WI38 (cell line): ENCODE measurements at regions not wholly inside any gene's neighbourhood (a gene's known extent, or its start where the extent isn't known, plus 50 kb on each side); places are given as distances from the start of the nearest gene placed in this dataset.
"Not testable (repeated sequence)": the region's sequence is repeated elsewhere in the genome, so short reads cannot be mapped to it uniquely, and the experiment has no call there.

ENCODE experiments used
- H3K4me3 ChIP-seq: 2 replicates; pipeline ENCODE4 v1.5.1; 2011; ENCODE audit warnings: low read depth, mild to moderate bottlenecking, control low read depth, low read length
- CTCF ChIP-seq: IDR thresholded peaks from 2 replicates; pipeline ENCODE4 v1.5.1; 2012; ENCODE audit warnings: low read depth, mild to moderate bottlenecking, control low read depth, low read length

DNA sequence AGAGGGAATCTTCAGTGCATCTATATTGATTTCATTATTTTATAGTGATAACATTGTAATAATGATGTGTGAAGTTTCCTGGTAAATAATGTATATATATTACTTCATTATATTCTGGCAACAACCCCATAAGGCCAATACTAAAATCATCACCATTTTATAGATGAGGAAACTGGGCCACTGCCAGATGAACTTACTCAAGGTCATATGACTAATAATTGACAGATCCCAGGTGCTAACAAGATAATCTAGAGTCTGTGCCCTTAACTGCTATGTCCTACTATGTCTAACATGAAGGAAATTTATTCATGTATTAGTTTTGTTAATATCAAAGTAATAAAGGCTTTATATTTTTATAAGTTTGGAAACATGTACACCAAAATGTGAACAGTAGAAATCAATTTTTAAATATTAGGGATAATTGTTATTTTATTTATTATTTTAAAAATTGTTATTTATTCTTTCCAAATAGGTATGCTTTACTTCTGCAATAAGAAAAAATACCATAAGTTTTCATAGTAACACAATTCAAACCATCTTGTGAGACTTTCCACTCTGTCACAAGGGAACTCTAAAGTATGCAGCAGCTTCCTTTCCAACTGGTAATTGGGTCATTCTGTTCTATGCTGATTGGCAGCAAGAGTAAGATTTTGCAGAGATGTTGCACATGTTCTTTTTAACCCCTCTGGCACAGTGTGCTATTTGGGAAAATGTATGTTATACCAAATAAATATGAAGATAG, 90.8 kb upstream of the CMC1 start:
- no peak for TF ChIP-seq CTCF
- no peak overlapping the region for H3K4me3 ChIP-seq

DNA sequence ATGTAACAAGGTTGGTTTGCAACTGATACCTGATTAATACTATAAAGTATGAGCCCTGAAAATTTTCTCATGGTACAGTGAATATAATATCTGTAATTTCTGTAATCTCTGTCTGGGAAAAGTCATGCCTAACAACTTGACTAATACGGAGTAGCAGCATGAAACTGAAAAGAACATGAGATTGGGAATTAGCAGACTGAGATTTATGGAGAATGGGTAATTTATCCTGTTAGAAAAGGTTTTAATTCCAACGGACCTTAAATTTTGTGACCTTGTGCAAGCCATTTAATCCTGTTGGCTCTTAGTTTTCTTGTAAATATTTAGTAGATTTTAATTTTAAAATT, 90.2 kb upstream of the CMC1 start:
- TF ChIP-seq CTCF, result no peak
- H3K4me3 ChIP-seq, result no peak overlapping the region

DNA sequence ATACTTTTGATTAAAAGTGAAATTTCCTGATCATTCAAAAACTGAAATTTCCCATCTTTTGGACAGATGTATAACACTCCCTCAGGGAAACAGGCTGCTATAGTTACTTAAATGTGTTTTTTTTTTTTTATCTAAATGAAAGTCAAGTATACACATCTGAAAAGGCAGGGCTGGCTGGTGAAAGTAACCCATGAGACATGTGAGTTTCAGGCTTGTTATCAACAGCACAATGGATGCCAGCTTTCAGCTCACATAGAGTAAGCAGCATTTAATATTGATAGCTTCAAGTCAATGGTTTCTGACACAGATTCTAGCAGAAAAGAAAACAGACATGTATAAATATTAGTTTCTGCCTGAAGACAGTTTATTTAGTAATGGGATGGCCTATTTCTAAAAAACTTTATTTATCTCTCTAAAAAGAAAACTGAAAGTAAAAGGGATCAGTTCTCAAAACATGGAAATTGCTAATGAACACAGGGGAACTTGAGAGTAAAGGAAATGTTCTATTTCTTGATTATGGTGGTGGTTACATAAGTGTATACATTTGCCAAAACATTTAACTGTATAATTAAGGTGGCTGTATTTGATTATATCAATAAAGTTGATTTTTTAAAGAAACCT, 89.7 kb upstream of the CMC1 start:
- H3K4me3 ChIP-seq, result no peak overlapping the region
- no peak for TF ChIP-seq CTCF

DNA sequence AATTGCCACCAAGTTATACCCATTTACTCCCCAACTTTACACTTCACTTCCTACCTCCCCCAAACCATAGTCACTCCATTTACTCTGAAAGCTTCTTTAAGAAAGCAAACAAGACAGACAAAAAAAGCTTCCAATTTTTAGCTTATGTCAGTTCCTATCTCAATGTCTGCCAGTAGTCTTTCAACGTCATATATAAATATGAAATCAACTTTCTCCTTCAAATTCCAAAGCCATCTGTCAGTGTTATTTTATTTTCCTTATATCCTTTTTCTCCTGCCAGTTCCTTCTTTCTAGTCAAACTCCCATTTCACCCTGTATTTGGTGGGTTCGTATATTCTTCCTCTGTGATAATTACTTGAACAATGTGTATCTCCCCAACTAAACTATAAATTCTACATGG, 85.8 kb upstream of the CMC1 start:
- no peak overlapping the region for H3K4me3 ChIP-seq
- TF ChIP-seq CTCF, result no peak

DNA sequence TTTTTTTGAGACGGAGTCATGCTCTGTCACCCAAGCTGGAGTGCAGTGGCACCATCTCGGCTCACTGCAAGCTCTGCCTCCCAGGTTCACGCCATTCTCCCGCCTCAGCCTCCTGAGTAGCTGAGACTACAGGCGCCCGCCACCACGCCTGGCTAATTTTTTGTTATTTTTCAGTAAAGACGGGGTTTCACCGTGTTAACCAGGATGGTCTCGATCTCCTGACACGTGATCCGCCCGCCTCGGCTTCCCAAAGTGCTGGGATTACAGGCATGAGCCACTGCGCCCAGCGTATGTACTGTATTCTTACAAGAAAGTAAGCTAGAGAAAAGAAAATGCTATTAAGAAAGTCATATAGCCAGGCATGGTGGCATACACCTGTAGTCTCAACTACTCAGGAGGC, 84.8 kb upstream of the CMC1 start:
- not testable (repeated sequence) for H3K4me3 ChIP-seq

DNA sequence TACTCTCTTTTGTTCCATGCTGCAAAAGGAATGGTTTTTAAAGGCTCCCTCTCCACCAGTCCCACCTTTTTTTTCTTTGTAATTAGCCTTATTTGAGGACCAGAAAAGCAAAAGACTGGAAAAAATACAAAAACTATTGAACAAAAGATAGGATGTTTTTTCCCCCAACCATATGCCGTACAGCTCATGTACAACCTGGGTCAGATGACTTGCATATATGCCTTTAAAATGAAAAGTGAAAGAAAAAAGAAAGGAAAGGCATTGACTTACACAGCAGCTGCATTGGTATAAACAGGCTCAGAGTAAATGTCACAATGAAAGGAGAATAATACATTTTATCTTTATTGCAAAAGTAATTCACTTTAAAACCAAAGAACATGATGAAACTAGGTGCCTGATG, 69.5 kb upstream of the CMC1 start:
- no peak overlapping the region for H3K4me3 ChIP-seq
- TF ChIP-seq CTCF, result no peak

GRCh38 chr3:28172748-28173147, 68.7 kb upstream of the CMC1 start:
- no peak for TF ChIP-seq CTCF
- H3K4me3 ChIP-seq, result no peak overlapping the region

DNA sequence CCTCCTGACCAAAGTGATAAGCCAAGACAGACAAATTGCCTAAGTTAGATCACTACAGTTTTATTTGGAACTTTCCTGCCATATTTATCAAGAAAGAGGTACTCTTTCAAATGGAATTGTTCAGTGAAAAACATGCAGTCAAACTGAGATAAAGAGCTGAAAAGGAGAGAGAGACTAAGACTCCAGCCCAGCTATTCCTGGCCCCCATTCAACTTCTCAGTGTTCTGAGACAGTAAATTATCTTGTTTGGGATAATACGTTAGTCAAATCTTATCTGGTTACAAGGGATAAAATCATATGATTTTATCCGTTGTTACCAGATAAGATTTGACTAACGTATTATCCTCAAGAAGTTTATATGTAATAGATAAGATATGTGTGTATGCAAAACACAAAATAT, 67.6 kb upstream of the CMC1 start:
- no peak overlapping the region for H3K4me3 ChIP-seq

More for the DNA sequence above, 67.6 kb upstream of the CMC1 start:
- no peak for TF ChIP-seq CTCF
